GM12878 (cell line): ENCODE measurements at regions not wholly inside any gene's neighbourhood (a gene's known extent, or its start where the extent isn't known, plus 50 kb on each side); places are given as distances from the start of the nearest gene placed in this dataset.

ENCODE experiments used
- ATAC-seq: fragments of 200-7000 bp; cut with Tn5 transposase; 3 replicates; pipeline ENCODE4 v1.9.1; 2020; ENCODE audit warnings: mild to moderate bottlenecking, moderate library complexity
- BruUV-seq: library from RNA; stranded (reverse); fragments of 400-500 nt; replicated peaks from 2 replicates; lab custom pipeline; 2021; lab: Mats Ljungman, UMichigan
- CTCF ChIA-PET: fragments of 300-600 bp; sonication (Branson Sonifier 250); formaldehyde crosslinking; extraction: SDS; loops from one replicate; lab custom pipeline; 2021; ENCODE audit warnings: inconsistent platforms; lab: Yijun Ruan, JAX
- POLR2A ChIA-PET: fragments of 350-600 bp; formaldehyde crosslinking; extraction: SDS; loops from one replicate; lab custom pipeline; 2021; ENCODE audit warnings: inconsistent platforms; lab: Charles Lee
- RAD21 ChIA-PET: fragments of 300-600 bp; sonication (Branson Sonifier 250); formaldehyde crosslinking; loops from one replicate; lab custom pipeline; 2023; ENCODE audit warnings: antibody characterized with exemption; ENCODE audit not compliant: unreplicated experiment; lab: Charles Lee
- SMC1A ChIA-PET: fragments of 300-600 bp; sonication (Branson Sonifier 250); formaldehyde crosslinking; loops from one replicate; lab custom pipeline; 2023; ENCODE audit not compliant: unreplicated experiment, uncharacterized antibody; lab: Charles Lee
- DNase-seq: peaks from one replicate; pipeline ENCODE4 v3.0.0-alpha.2; 2011; ENCODE audit warnings: low read depth, low spot score
- FAIRE-seq: peaks from 3 replicates; lab custom pipeline; 2011; peaks lifted over from hg19 to GRCh38; lab: Jason Lieb, UNC
- H2AFZ ChIP-seq: 2 replicates; pipeline ENCODE4 v1.6.0; 2011; ENCODE audit warnings: low read depth, low read length, control low read depth; ENCODE audit not compliant: control insufficient read depth
- H3K27ac ChIP-seq: 2 replicates; pipeline ENCODE4 v1.5.1; 2011; ENCODE audit warnings: control low read depth; ENCODE audit not compliant: control insufficient read depth, insufficient read depth
- H3K27me3 ChIP-seq, 2 experiments: replicated peaks in 1 of 2; 2 replicates each; pipeline versions ENCODE4 v1.6.0 to v1.6.1; 2011; ENCODE audit warnings: low read length in 1 of 2; ENCODE audit not compliant: control insufficient read depth in 2 of 2, insufficient read depth in 2 of 2
- H3K36me3 ChIP-seq, 2 experiments: 2 replicates each; pipeline ENCODE4 v1.5.1; 2011; ENCODE audit warnings: low read length in 1 of 2; ENCODE audit not compliant: control insufficient read depth in 2 of 2, insufficient read depth in 2 of 2
- H3K4me1 ChIP-seq: 2 replicates; pipeline ENCODE4 v1.6.1; 2011; ENCODE audit warnings: mild to moderate bottlenecking, low read length, moderate library complexity, mixed read lengths; ENCODE audit not compliant: control insufficient read depth, insufficient read depth
- H3K4me2 ChIP-seq: 2 replicates; pipeline ENCODE4 v1.6.0; 2011; ENCODE audit warnings: control low read depth; ENCODE audit not compliant: control insufficient read depth, insufficient read depth
- H3K4me3 ChIP-seq: fragments of 200-600 bp; sonication (generic); 2 replicates; pipeline ENCODE4 v1.5.1; 2016
- H3K79me2 ChIP-seq: 2 replicates; pipeline ENCODE4 v1.6.0; 2011; ENCODE audit warnings: low read length; ENCODE audit not compliant: control insufficient read depth, insufficient read depth
- H3K9ac ChIP-seq: 2 replicates; pipeline ENCODE4 v1.8.0; 2011; ENCODE audit warnings: low read length, control low read depth, mixed read lengths; ENCODE audit not compliant: control insufficient read depth, insufficient read depth
- H3K9me3 ChIP-seq: replicated peaks from 3 replicates; pipeline ENCODE4 v1.5.1; 2011; ENCODE audit warnings: mild to moderate bottlenecking, low read length; ENCODE audit not compliant: control insufficient read depth, insufficient read depth
- H4K20me1 ChIP-seq: 2 replicates; pipeline ENCODE4 v1.6.0; 2011; ENCODE audit not compliant: control insufficient read depth, insufficient read depth
- BHLHE40 ChIP-seq, 2 experiments: fragments of 450-650 bp in 1 of 2; IDR thresholded peaks; 2 replicates each; pipeline ENCODE4 v1.6.1; 2011 to 2017; ENCODE audit warnings: low read depth in 2 of 2, borderline replicate concordance in 1 of 2, improper control_type of control experiment in 1 of 2, low read length in 1 of 2, mild to moderate bottlenecking in 1 of 2
- CTCF ChIP-seq, 3 experiments: IDR thresholded peaks in 2 of 3; conservative IDR thresholded peaks in 1 of 3; 2 replicates each; pipeline ENCODE4 v1.5.1; 2011; ENCODE audit warnings: low read depth in 3 of 3, low read length in 3 of 3, mild to moderate bottlenecking in 3 of 3, control low read depth in 2 of 3, moderate library complexity in 2 of 3, inconsistent platforms in 1 of 3, mixed read lengths in 1 of 3; ENCODE audit not compliant: control insufficient read depth in 2 of 3, insufficient read depth in 1 of 3; ENCODE audit errors: extremely low read depth in 1 of 3
- HDGF ChIP-seq: fragments of 450-650 bp; IDR thresholded peaks from 2 replicates; pipeline ENCODE4 v1.6.1; 2016; ENCODE audit warnings: antibody characterized with exemption
- KDM1A ChIP-seq: fragments of 200-600 bp; sonication (generic); IDR thresholded peaks from 2 replicates; pipeline ENCODE4 v1.6.1; 2016; ENCODE audit warnings: borderline replicate concordance
- MYB ChIP-seq: fragments of 150-350 bp; IDR thresholded peaks from 2 replicates; pipeline ENCODE4 v1.6.1; 2014; ENCODE audit warnings: mild to moderate bottlenecking, low read depth, low read length, borderline replicate concordance
- NR2C1 ChIP-seq: fragments of 450-650 bp; IDR thresholded peaks from 2 replicates; pipeline ENCODE4 v1.6.1; 2017; ENCODE audit warnings: antibody characterized with exemption, mild to moderate bottlenecking, moderate library complexity
- POLR2AphosphoS2 ChIP-seq: IDR thresholded peaks from 2 replicates; pipeline ENCODE4 v1.6.1; 2011; ENCODE audit warnings: low read depth, mild to moderate bottlenecking, low read length, improper control_type of control experiment, moderate library complexity
- POU2F2 ChIP-seq: IDR thresholded peaks from 3 replicates; pipeline ENCODE4 v1.6.1; 2011; ENCODE audit warnings: low read depth, mild to moderate bottlenecking, low read length, borderline replicate concordance
- RBBP5 ChIP-seq: fragments of 200-600 bp; sonication (generic); conservative IDR thresholded peaks from 2 replicates; pipeline ENCODE4 v1.6.1; 2016
- STAT1 ChIP-seq: fragments of 450-650 bp; conservative IDR thresholded peaks from 2 replicates; pipeline ENCODE4 v1.6.1; 2014; ENCODE audit warnings: antibody characterized with exemption, mild to moderate bottlenecking
- STAT3 ChIP-seq: IDR thresholded peaks from 2 replicates; pipeline ENCODE4 v1.6.1; 2011; ENCODE audit warnings: low read depth, low read length, improper control_type of control experiment
- TAF1 ChIP-seq: IDR thresholded peaks from 2 replicates; pipeline ENCODE4 v1.6.1; 2011; ENCODE audit warnings: mild to moderate bottlenecking, low read depth, low read length, borderline replicate concordance
- TCF7 ChIP-seq: IDR thresholded peaks from 2 replicates; pipeline ENCODE4 v1.6.1; 2014; ENCODE audit warnings: antibody characterized with exemption, borderline replicate concordance
- USF1 ChIP-seq: IDR thresholded peaks from 2 replicates; pipeline ENCODE4 v1.6.1; 2011; ENCODE audit warnings: borderline replicate concordance, low read depth, mild to moderate bottlenecking, moderate library complexity, mixed read lengths, low read length; ENCODE audit not compliant: insufficient read depth; ENCODE audit errors: extremely low read length
- ZBED1 ChIP-seq: IDR thresholded peaks from 2 replicates; pipeline ENCODE4 v1.6.1; 2016; ENCODE audit warnings: borderline replicate concordance
- WGBS: methylation state at CpG from one replicate; pipeline ENCODE4 v1.1.6; 2016; ENCODE audit warnings: low lambda C conversion rate; ENCODE audit not compliant: insufficient replicate concordance, insufficient coverage; ENCODE audit errors: missing lambda C conversion rate; 5-methylcytosine and 5-hydroxymethylcytosine counted together
- in situ Hi-C: fragments of 300-500 bp; cut with MboI; formaldehyde crosslinking; loops from 9 replicates; pipeline ENCODE4 v1.14.3; 2018; ENCODE audit warnings: mixed read lengths
- intact Hi-C: fragments of 100-400 bp; cut with micrococcal nuclease; formaldehyde crosslinking; loops from one replicate; pipeline ENCODE4 v1.14.2; 2022; ENCODE audit not compliant: unreplicated experiment
- TF ChIP-seq, protein P1 (sequence below): fragments of 450-650 bp; IDR thresholded peaks from 2 replicates; pipeline ENCODE4 v1.6.1; 2014; ENCODE audit warnings: mild to moderate bottlenecking

GRCh38 chr1:166703141-166703540 lies 136.1 kb upstream of the POGK start:
- no TSS peak for BruUV-seq
- POLR2A ChIA-PET, result no interaction called here
- TF ChIP-seq HDGF, result no peak
- TF ChIP-seq MYB, result no peak
- TF ChIP-seq STAT3, result no peak
- no peak for TF ChIP-seq RBBP5
- TF ChIP-seq BHLHE40 (IDR thresholded peaks at IDR 0.05; ENCODE audit: borderline replicate concordance in 1 of 2, low read depth in 2 of 2, low read length in 1 of 2), result no peak
- no peak for TF ChIP-seq USF1
- no peak for TF ChIP-seq NR2C1
- no peak for TF ChIP-seq CTCF (IDR thresholded peaks at IDR 0.05 in 2 of 3, conservative IDR thresholded peaks at IDR 0.05 in 1 of 3; ENCODE audit: control insufficient read depth in 2 of 3, extremely low read depth in 1 of 3, insufficient read depth in 1 of 3, low read depth in 3 of 3, low read length in 3 of 3)
- no peak for TF ChIP-seq TCF7
- no peak for TF ChIP-seq ZBED1
- TF ChIP-seq, protein P1, sequence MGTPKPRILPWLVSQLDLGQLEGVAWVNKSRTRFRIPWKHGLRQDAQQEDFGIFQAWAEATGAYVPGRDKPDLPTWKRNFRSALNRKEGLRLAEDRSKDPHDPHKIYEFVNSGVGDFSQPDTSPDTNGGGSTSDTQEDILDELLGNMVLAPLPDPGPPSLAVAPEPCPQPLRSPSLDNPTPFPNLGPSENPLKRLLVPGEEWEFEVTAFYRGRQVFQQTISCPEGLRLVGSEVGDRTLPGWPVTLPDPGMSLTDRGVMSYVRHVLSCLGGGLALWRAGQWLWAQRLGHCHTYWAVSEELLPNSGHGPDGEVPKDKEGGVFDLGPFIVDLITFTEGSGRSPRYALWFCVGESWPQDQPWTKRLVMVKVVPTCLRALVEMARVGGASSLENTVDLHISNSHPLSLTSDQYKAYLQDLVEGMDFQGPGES, result no peak
- no peak for TF ChIP-seq KDM1A
- no peak for TF ChIP-seq TAF1
- TF ChIP-seq POU2F2, result no peak
- TF ChIP-seq STAT1, result no peak
- no peak for TF ChIP-seq POLR2AphosphoS2
- ATAC-seq (no peak), FAIRE-seq (no peak), DNase-seq (no peak)
- CTCF ChIA-PET, result no interaction called here
- Histone ChIP-seq H3K27ac (no peak overlapping the region), H3K79me2 (no peaks in the 10 kb centered on the region), H3K27me3 (no peaks in the 10 kb centered on the region), H3K9me3 (no peaks in the 10 kb centered on the region), H2AFZ (no peak overlapping the region), H3K9ac (no peak overlapping the region), H3K36me3 (no peaks in the 10 kb centered on the region), H3K4me2 (no peak overlapping the region), H4K20me1 (no peaks in the 10 kb centered on the region), H3K4me1 (no peaks in the 10 kb centered on the region), H3K4me3 (no peak overlapping the region)
- RAD21 ChIA-PET, result no interaction called here
- in situ Hi-C loops (no loop called here), intact Hi-C loops (no loop called here)
- SMC1A ChIA-PET, result no interaction called here
- WGBS, result 83% methylated on average over 2 of the region's 2 CpGs
